DND-41 (cell line): ENCODE measurements at regions not wholly inside any gene's neighbourhood (a gene's known extent, or its start where the extent isn't known, plus 50 kb on each side); places are given as distances from the start of the nearest gene placed in this dataset.
A peak's percentile ranks its signal among the peaks of the same experiment; 100 is the strongest.
"Not testable (repeated sequence)": the region's sequence is repeated elsewhere in the genome, so short reads cannot be mapped to it uniquely, and the experiment has no call there.

Experiments used
- ATAC-seq: fragments of 200-7000 bp; cut with Tn5 transposase; 3 replicates; pipeline ENCODE4 v1.9.1; 2021; ENCODE audit warnings: low read depth; ENCODE audit not compliant: insufficient read depth
- DNase-seq: peaks from one replicate; pipeline ENCODE4 v3.0.0-alpha.2; 2020
- H2AFZ ChIP-seq: 2 replicates; pipeline ENCODE4 v1.6.0; 2012; ENCODE audit warnings: low read depth, low read length
- H3K27ac ChIP-seq: 2 replicates; pipeline ENCODE4 v1.5.1; 2012; ENCODE audit warnings: low read length, inconsistent platforms
- H3K27me3 ChIP-seq: fragments of 200-600 bp; sonication (generic); 2 replicates; pipeline ENCODE4 v1.6.0; 2012; ENCODE audit warnings: low read length, mild to moderate bottlenecking, inconsistent platforms; ENCODE audit not compliant: insufficient read depth, poor library complexity
- H3K36me3 ChIP-seq: 2 replicates; pipeline ENCODE4 v1.5.1; 2012; ENCODE audit warnings: low read length, inconsistent platforms; ENCODE audit not compliant: insufficient read depth
- H3K4me1 ChIP-seq: 2 replicates; pipeline ENCODE4 v1.5.1; 2012; ENCODE audit warnings: mild to moderate bottlenecking, low read length; ENCODE audit not compliant: insufficient read depth
- H3K4me2 ChIP-seq: 2 replicates; pipeline ENCODE4 v1.6.0; 2012; ENCODE audit warnings: mild to moderate bottlenecking, moderate library complexity, low read length, inconsistent platforms; ENCODE audit not compliant: insufficient read depth
- H3K4me3 ChIP-seq, 2 experiments: fragments of 200-600 bp in 1 of 2; shearing (Covaris generic) in 1 of 2; 2 replicates each; pipeline ENCODE4 v1.5.1; 2012 to 2016; ENCODE audit warnings: inconsistent platforms in 2 of 2, low read length in 2 of 2, mild to moderate bottlenecking in 2 of 2, low read depth in 1 of 2, moderate library complexity in 1 of 2
- H3K79me2 ChIP-seq: 2 replicates; pipeline ENCODE4 v1.6.0; 2012; ENCODE audit warnings: low read length, inconsistent platforms; ENCODE audit not compliant: insufficient read depth
- H3K9ac ChIP-seq: 2 replicates; pipeline ENCODE4 v1.6.0; 2012; ENCODE audit warnings: low read depth, mild to moderate bottlenecking, inconsistent platforms, low read length, moderate library complexity
- H3K9me3 ChIP-seq: 2 replicates; pipeline ENCODE4 v1.5.1; 2012; ENCODE audit warnings: low read length, moderate library complexity, mild to moderate bottlenecking, inconsistent platforms; ENCODE audit not compliant: insufficient read depth, severe bottlenecking
- H4K20me1 ChIP-seq: 2 replicates; pipeline ENCODE4 v1.6.0; 2012; ENCODE audit warnings: low read length; ENCODE audit not compliant: insufficient read depth
- EZH2 ChIP-seq: IDR thresholded peaks from 3 replicates; pipeline ENCODE4 v1.6.1; 2012; ENCODE audit warnings: borderline replicate concordance, low read depth, mild to moderate bottlenecking, moderate library complexity, low read length, inconsistent platforms; ENCODE audit not compliant: severe bottlenecking
- TF ChIP-seq, protein P1 (sequence below): IDR thresholded peaks from 2 replicates; pipeline ENCODE4 v1.5.1; 2012; ENCODE audit warnings: borderline replicate concordance, low read length, moderate library complexity, mild to moderate bottlenecking; ENCODE audit not compliant: poor library complexity, severe bottlenecking; ENCODE audit errors: extremely low read depth

DNA sequence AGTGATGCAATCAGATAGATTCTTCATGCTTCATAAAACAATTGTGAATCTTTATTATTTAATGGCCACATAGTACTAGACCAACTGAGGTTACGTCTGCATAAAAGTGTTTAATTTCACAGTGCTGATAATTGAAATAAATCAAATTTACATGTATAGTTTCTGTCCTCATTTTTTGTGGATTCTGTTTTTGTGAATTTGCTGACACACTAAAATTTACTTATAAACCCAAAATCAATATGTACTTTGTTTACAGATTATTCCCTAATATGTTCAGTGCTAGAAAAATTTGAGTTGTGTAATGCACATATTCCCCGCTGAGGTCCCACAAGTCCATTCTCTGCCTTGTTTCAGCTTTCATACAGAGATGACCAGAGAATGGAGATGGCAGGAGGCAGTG, 759.8 kb downstream of the CENPC start:
- no peak for DNase-seq
- no peak overlapping the region for H3K27ac ChIP-seq
- no peaks in the 10 kb centered on the region for H4K20me1 ChIP-seq
- H2AFZ ChIP-seq, result no peak overlapping the region
- TF ChIP-seq, protein P1, sequence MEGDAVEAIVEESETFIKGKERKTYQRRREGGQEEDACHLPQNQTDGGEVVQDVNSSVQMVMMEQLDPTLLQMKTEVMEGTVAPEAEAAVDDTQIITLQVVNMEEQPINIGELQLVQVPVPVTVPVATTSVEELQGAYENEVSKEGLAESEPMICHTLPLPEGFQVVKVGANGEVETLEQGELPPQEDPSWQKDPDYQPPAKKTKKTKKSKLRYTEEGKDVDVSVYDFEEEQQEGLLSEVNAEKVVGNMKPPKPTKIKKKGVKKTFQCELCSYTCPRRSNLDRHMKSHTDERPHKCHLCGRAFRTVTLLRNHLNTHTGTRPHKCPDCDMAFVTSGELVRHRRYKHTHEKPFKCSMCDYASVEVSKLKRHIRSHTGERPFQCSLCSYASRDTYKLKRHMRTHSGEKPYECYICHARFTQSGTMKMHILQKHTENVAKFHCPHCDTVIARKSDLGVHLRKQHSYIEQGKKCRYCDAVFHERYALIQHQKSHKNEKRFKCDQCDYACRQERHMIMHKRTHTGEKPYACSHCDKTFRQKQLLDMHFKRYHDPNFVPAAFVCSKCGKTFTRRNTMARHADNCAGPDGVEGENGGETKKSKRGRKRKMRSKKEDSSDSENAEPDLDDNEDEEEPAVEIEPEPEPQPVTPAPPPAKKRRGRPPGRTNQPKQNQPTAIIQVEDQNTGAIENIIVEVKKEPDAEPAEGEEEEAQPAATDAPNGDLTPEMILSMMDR, result no peak
- TF ChIP-seq EZH2, result no peak
- no peaks in the 10 kb centered on the region for H3K27me3 ChIP-seq
- ATAC-seq, result no peak
- no peaks in the 10 kb centered on the region for H3K36me3 ChIP-seq
- no peaks in the 10 kb centered on the region for H3K9me3 ChIP-seq
- H3K79me2 ChIP-seq, result no peaks in the 10 kb centered on the region
- H3K4me1 ChIP-seq, result no peaks in the 10 kb centered on the region
- no peak overlapping the region for H3K9ac ChIP-seq
- H3K4me3 ChIP-seq, result no peak overlapping the region
- no peak overlapping the region for H3K4me2 ChIP-seq

DNA sequence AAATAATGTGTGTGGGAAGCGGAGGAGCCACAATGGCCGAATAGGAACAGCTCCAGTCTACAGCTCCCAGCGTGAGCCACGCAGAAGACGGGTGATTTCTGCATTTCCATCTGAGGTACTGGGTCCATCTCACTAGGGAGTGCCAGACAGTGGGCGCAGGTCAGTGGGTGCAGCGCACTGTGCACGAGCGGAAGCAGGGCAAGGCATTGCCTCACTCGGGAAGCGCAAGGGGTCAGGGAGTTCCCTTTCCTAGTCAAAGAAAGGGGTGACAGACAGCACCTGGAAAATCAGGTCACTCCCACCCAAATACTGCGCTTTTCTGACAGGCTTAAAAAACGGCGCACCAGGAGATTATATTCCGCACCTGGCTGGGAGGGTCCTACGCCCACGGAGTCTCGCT, 762.6 kb downstream of the CENPC start:
- H3K27ac ChIP-seq, H3K9me3 ChIP-seq, ATAC-seq, DNase-seq, H3K36me3 ChIP-seq, H2AFZ ChIP-seq, H3K4me1 ChIP-seq, H3K4me2 ChIP-seq, H3K9ac ChIP-seq, H3K27me3 ChIP-seq, H3K79me2 ChIP-seq, H4K20me1 ChIP-seq, H3K4me3 ChIP-seq: not testable (repeated sequence)

DNA sequence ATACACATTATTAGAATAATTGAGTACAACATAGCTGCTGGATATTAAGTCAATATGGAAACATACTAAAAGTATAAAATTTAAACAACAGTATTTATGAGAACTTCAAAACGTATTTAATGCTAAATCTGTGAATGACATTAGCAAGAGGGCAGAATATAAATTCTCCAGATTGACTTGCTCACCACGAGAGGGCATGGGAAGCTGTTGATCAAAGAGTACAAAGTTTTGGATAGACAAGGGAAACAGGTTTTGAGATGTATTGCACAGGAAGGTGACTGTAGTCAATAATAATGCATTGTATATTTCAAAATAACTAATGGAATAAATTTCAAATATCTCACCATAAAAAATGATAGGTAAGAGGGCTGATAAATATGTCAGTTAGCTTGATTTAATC, 768.2 kb downstream of the CENPC start:
- H3K4me1 ChIP-seq, result no peaks in the 10 kb centered on the region
- TF ChIP-seq EZH2, result no peak
- TF ChIP-seq, protein P1, result no peak
- H3K27ac ChIP-seq, result no peak overlapping the region
- no peak overlapping the region for H3K9ac ChIP-seq
- H3K4me3 ChIP-seq, result no peak overlapping the region
- H3K9me3 ChIP-seq, result no peaks in the 10 kb centered on the region
- no peak overlapping the region for H3K4me2 ChIP-seq
- H3K79me2 ChIP-seq, result no peaks in the 10 kb centered on the region
- DNase-seq, result no peak
- no peaks in the 10 kb centered on the region for H3K36me3 ChIP-seq
- H3K27me3 ChIP-seq, result no peaks in the 10 kb centered on the region
- ATAC-seq, result no peak
- no peaks in the 10 kb centered on the region for H4K20me1 ChIP-seq
- H2AFZ ChIP-seq, result no peak overlapping the region

DNA sequence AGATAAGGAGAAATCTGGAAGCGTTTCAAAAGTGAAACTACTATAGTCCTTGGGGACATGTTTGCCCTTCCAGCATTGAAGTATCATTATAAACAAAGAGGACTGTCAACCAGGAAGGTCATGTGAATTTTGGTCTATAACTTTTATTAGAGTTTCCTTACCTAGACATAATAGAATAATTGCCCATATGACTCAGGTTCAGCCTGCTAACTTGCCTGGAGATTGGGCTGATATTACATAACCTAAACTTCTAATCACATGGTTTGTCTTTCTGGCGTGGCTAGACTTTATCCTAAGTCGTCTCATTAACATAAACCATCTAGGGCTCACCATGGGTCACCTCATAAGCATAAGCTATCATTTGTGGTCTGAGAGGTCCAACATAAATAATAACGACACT, 775.9 kb downstream of the CENPC start:
- Histone ChIP-seq H3K79me2 (no peaks in the 10 kb centered on the region), H2AFZ (peak overlapping the region; percentile 34), H4K20me1 (no peaks in the 10 kb centered on the region), H3K4me1 (peaks cover 5% of the 10 kb centered on the region; the same call in 1 of the 2 replicates), H3K4me2 (peak overlapping the region; percentile 41; the same call in 1 of the 2 replicates), H3K9ac (no peak overlapping the region), H3K27ac (no peak overlapping the region), H3K36me3 (no peaks in the 10 kb centered on the region), H3K27me3 (no peaks in the 10 kb centered on the region), H3K4me3 (no peak overlapping the region), H3K9me3 (no peaks in the 10 kb centered on the region)
- ATAC-seq, result peak; percentile 52; the same call in 2 of the 3 replicates
- DNase-seq, result no peak
- no peak for TF ChIP-seq EZH2
- TF ChIP-seq, protein P1, result no peak
